Stimulated activated CD4-positive, alpha-beta T cell treated with anti-CD3 and anti-CD28 coated beads, Interleukin-2, amount 100 ng/mL, for 24 hours (primary cell): ENCODE measurements at regions not wholly inside any gene's neighbourhood (a gene's known extent, or its start where the extent isn't known, plus 50 kb on each side); places are given as distances from the start of the nearest gene placed in this dataset.

Experiments
- DNase-seq, 2 donors: peaks; one replicate each; pipeline ENCODE4 v3.0.0-alpha.2; 2020

- no peak for DNase-seq
Observed at GRCh38 chr18:22871809-22872525, 61.2 kb upstream of the RBBP8 start.

GRCh38 chr18:22872900-22873537 is 60.1 kb upstream of the RBBP8 start:
- no peak for DNase-seq

- no peak for DNase-seq
Observed at GRCh38 chr18:22879293-22879692, 53.8 kb upstream of the RBBP8 start.

- DNase-seq, result no peak
Observed at GRCh38 chr18:22882084-22882483, 51.0 kb upstream of the RBBP8 start.

GRCh38 chr18:22883179-22883578 is 49.9 kb upstream of the RBBP8 start:
- DNase-seq, result no peak
